Chondrocyte (in vitro differentiated cells): ENCODE measurements at regions not wholly inside any gene's neighbourhood (a gene's known extent, or its start where the extent isn't known, plus 50 kb on each side); places are given as distances from the start of the nearest gene placed in this dataset.

Experiments used
- DNase-seq: peaks from one replicate; pipeline ENCODE4 v3.0.0; 2021; ENCODE audit warnings: mixed read lengths, low spot score
- H3K27ac Mint-ChIP-seq: one replicate; pipeline ENCODE4 v1.8.0; 2021; ENCODE audit warnings: mild to moderate bottlenecking, moderate library complexity, mixed read lengths; ENCODE audit not compliant: unreplicated experiment
- H3K27me3 Mint-ChIP-seq: 2 replicates; pipeline ENCODE4 v1.8.0; 2021; ENCODE audit warnings: low read depth, mixed read lengths
- H3K36me3 Mint-ChIP-seq: 2 replicates; pipeline ENCODE4 v1.8.0; 2021; ENCODE audit warnings: low read depth, mixed read lengths
- H3K4me1 Mint-ChIP-seq: 2 replicates; pipeline ENCODE4 v1.8.0; 2021; ENCODE audit warnings: low read depth, mild to moderate bottlenecking, mixed read lengths
- H3K4me3 Mint-ChIP-seq: one replicate; pipeline ENCODE4 v1.8.0; 2021; ENCODE audit warnings: mild to moderate bottlenecking, moderate library complexity, mixed read lengths; ENCODE audit not compliant: unreplicated experiment
- H3K9me3 Mint-ChIP-seq: 2 replicates; pipeline ENCODE4 v1.8.0; 2021; ENCODE audit warnings: low read depth, mixed read lengths
- CTCF ChIP-seq: fragments of 200-600 bp; sonication (generic); IDR thresholded peaks from 2 replicates; pipeline ENCODE4 v1.5.0; 2021; ENCODE audit warnings: antibody characterized with exemption, mild to moderate bottlenecking, moderate library complexity

GRCh38 chr19:30076101-30076551, 134.1 kb downstream of the URI1 start:
- peaks cover 10% of the 10 kb centered on the region for H3K9me3 Mint-ChIP-seq
- no peak for TF ChIP-seq CTCF
- peak; percentile 64 for DNase-seq
- H3K36me3 Mint-ChIP-seq = no peaks in the 10 kb centered on the region
- peaks cover 10% of the 10 kb centered on the region for H3K27me3 Mint-ChIP-seq
- H3K4me1 Mint-ChIP-seq = no peaks in the 10 kb centered on the region
- H3K27ac Mint-ChIP-seq = no peak overlapping the region
- no peak overlapping the region for H3K4me3 Mint-ChIP-seq

- peaks cover 10% of the 10 kb centered on the region for H3K27me3 Mint-ChIP-seq
- H3K36me3 Mint-ChIP-seq = no peaks in the 10 kb centered on the region
- H3K27ac Mint-ChIP-seq = no peak overlapping the region
- peaks cover 10% of the 10 kb centered on the region for H3K9me3 Mint-ChIP-seq
- no peak for DNase-seq
- H3K4me1 Mint-ChIP-seq = no peaks in the 10 kb centered on the region
- TF ChIP-seq CTCF = no peak
- no peak overlapping the region for H3K4me3 Mint-ChIP-seq
These were observed 135.0 kb downstream of the URI1 start for GRCh38 chr19:30076751-30077670.

GRCh38 chr19:30077851-30078355, 135.9 kb downstream of the URI1 start:
- no peak for DNase-seq
- H3K36me3 Mint-ChIP-seq = no peaks in the 10 kb centered on the region
- H3K27me3 Mint-ChIP-seq = peaks cover 10% of the 10 kb centered on the region
- no peak for TF ChIP-seq CTCF
- no peaks in the 10 kb centered on the region for H3K4me1 Mint-ChIP-seq
- H3K27ac Mint-ChIP-seq = no peak overlapping the region
- peaks cover 10% of the 10 kb centered on the region for H3K9me3 Mint-ChIP-seq
- no peak overlapping the region for H3K4me3 Mint-ChIP-seq

- peaks cover 10% of the 10 kb centered on the region for H3K9me3 Mint-ChIP-seq
- H3K27me3 Mint-ChIP-seq = peaks cover 6% of the 10 kb centered on the region
- no peak overlapping the region for H3K4me3 Mint-ChIP-seq
- H3K36me3 Mint-ChIP-seq = no peaks in the 10 kb centered on the region
- no peak overlapping the region for H3K27ac Mint-ChIP-seq
- DNase-seq = no peak
- no peaks in the 10 kb centered on the region for H3K4me1 Mint-ChIP-seq
- no peak for TF ChIP-seq CTCF
These were observed 136.4 kb downstream of the URI1 start for GRCh38 chr19:30078381-30078910.

- Mint-ChIP-seq H3K27ac (no peak overlapping the region), H3K36me3 (no peaks in the 10 kb centered on the region), H3K9me3 (peaks cover 10% of the 10 kb centered on the region), H3K4me1 (no peaks in the 10 kb centered on the region), H3K4me3 (no peak overlapping the region), H3K27me3 (peaks cover 6% of the 10 kb centered on the region)
- no peak for DNase-seq
- no peak for TF ChIP-seq CTCF
These were observed 137.2 kb downstream of the URI1 start for GRCh38 chr19:30079200-30079599.
